CD4-positive, alpha-beta T cell (primary cell): ENCODE measurements at regions not wholly inside any gene's neighbourhood (a gene's known extent, or its start where the extent isn't known, plus 50 kb on each side); places are given as distances from the start of the nearest gene placed in this dataset.

ENCODE experiments used
- ATAC-seq: fragments of 200-7000 bp; cut with Tn5 transposase; one replicate; pipeline ENCODE4 v1.10.0; 2022; ENCODE audit warnings: mild to moderate bottlenecking; ENCODE audit not compliant: poor library complexity
- CTCF ChIA-PET: fragments of 350-600 bp; sonication (Branson Sonifier 250); formaldehyde crosslinking; loops from one replicate; lab custom pipeline; 2021; ENCODE audit warnings: antibody characterized with exemption, inconsistent platforms; lab: Charles Lee
- POLR2A ChIA-PET: fragments of 350-600 bp; sonication (Branson Sonifier 250); formaldehyde crosslinking; loops from one replicate; lab custom pipeline; 2021; ENCODE audit warnings: antibody characterized with exemption, inconsistent platforms; lab: Charles Lee
- DNase-seq, 14 experiments: peaks; one replicate each; pipeline ENCODE4 v3.0.0-alpha.2; 2013 to 2020; ENCODE audit warnings: mixed read lengths in 2 of 14
- H3K27ac ChIP-seq, 2 donors: one replicate each; pipeline versions ENCODE4 v1.5.1 to v1.7.0; 2013; ENCODE audit warnings: low read length in 2 of 2, low read depth in 1 of 2, mild to moderate bottlenecking in 1 of 2
- H3K27me3 ChIP-seq, 2 experiments: 1 replicate in 1 of 2; 2 replicates in 1 of 2; pipeline versions ENCODE4 v1.6.1 to v1.7.0; 2013; ENCODE audit warnings: low read length in 2 of 2, control low read depth in 1 of 2, mild to moderate bottlenecking in 1 of 2, moderate library complexity in 1 of 2; ENCODE audit not compliant: insufficient read depth in 2 of 2, control insufficient read depth in 1 of 2
- H3K36me3 ChIP-seq: one replicate; pipeline ENCODE4 v1.6.1; 2013; ENCODE audit warnings: low read length, control low read depth; ENCODE audit not compliant: insufficient read depth
- H3K4me1 ChIP-seq: one replicate; pipeline ENCODE4 v1.6.1; 2013; ENCODE audit warnings: low read length, control low read depth; ENCODE audit not compliant: insufficient read depth
- H3K4me3 ChIP-seq: one replicate; pipeline ENCODE4 v1.5.1; 2013; ENCODE audit warnings: mild to moderate bottlenecking, low read length, moderate library complexity
- H3K9me3 ChIP-seq, 2 experiments: 1 replicate in 1 of 2; 2 replicates in 1 of 2; pipeline versions ENCODE4 v1.6.1 to v1.7.0; 2013; ENCODE audit warnings: low read length in 2 of 2, mild to moderate bottlenecking in 2 of 2, control low read depth in 1 of 2, moderate library complexity in 1 of 2; ENCODE audit not compliant: control insufficient read depth in 1 of 2, insufficient read depth in 1 of 2
- H3K27ac Mint-ChIP-seq: one replicate; pipeline ENCODE4 v1.8.0; 2020; ENCODE audit warnings: mixed read lengths
- H3K27me3 Mint-ChIP-seq: one replicate; pipeline ENCODE4 v1.8.0; 2021; ENCODE audit warnings: mixed read lengths
- H3K36me3 Mint-ChIP-seq: one replicate; pipeline ENCODE4 v1.8.0; 2021; ENCODE audit warnings: low read depth, mixed read lengths
- H3K4me1 Mint-ChIP-seq: one replicate; pipeline ENCODE4 v1.8.0; 2021; ENCODE audit warnings: low read depth, mixed read lengths
- H3K4me3 Mint-ChIP-seq: one replicate; pipeline ENCODE4 v1.8.0; 2020; ENCODE audit warnings: mild to moderate bottlenecking, mixed read lengths
- H3K9me3 Mint-ChIP-seq: one replicate; pipeline ENCODE4 v1.8.0; 2020; ENCODE audit warnings: mixed read lengths
- intact Hi-C, 2 experiments: fragments of 100-400 bp; cut with DNase I in 1 of 2; cut with micrococcal nuclease in 1 of 2; formaldehyde crosslinking; loops; one replicate each; pipeline versions ENCODE4 v1.15.1 to v1.9.0; 2023 to 2025; cut with DNase I, micrococcal nuclease
- TF ChIP-seq, protein P1 (sequence below): fragments of 200-600 bp; IDR thresholded peaks from one replicate; pipeline ENCODE4 v1.8.0; 2022; ENCODE audit warnings: antibody characterized with exemption, mild to moderate bottlenecking

GRCh38 chr13:67416047-67416925 lies 186.2 kb upstream of the PCDH9 start:
- Mint-ChIP-seq H3K27ac (no peak overlapping the region), H3K4me1 (no peaks in the 10 kb centered on the region), H3K9me3 (peaks cover 2% of the 10 kb centered on the region), H3K27me3 (no peaks in the 10 kb centered on the region), H3K36me3 (no peaks in the 10 kb centered on the region), H3K4me3 (no peak overlapping the region)
- Histone ChIP-seq H3K4me3 (no peak overlapping the region), H3K27me3 (no peaks in the 10 kb centered on the region), H3K27ac (no peak overlapping the region), H3K4me1 (no peaks in the 10 kb centered on the region), H3K9me3 (peaks cover 0 to 5% of the 10 kb centered on the region in 2 experiments), H3K36me3 (no peaks in the 10 kb centered on the region)
- CTCF ChIA-PET = no interaction called here
- TF ChIP-seq, protein P1, sequence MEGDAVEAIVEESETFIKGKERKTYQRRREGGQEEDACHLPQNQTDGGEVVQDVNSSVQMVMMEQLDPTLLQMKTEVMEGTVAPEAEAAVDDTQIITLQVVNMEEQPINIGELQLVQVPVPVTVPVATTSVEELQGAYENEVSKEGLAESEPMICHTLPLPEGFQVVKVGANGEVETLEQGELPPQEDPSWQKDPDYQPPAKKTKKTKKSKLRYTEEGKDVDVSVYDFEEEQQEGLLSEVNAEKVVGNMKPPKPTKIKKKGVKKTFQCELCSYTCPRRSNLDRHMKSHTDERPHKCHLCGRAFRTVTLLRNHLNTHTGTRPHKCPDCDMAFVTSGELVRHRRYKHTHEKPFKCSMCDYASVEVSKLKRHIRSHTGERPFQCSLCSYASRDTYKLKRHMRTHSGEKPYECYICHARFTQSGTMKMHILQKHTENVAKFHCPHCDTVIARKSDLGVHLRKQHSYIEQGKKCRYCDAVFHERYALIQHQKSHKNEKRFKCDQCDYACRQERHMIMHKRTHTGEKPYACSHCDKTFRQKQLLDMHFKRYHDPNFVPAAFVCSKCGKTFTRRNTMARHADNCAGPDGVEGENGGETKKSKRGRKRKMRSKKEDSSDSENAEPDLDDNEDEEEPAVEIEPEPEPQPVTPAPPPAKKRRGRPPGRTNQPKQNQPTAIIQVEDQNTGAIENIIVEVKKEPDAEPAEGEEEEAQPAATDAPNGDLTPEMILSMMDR = no peak
- POLR2A ChIA-PET = no interaction called here
- ATAC-seq (no peak), DNase-seq (no peak)
- intact Hi-C loops = no loop called here

DNA sequence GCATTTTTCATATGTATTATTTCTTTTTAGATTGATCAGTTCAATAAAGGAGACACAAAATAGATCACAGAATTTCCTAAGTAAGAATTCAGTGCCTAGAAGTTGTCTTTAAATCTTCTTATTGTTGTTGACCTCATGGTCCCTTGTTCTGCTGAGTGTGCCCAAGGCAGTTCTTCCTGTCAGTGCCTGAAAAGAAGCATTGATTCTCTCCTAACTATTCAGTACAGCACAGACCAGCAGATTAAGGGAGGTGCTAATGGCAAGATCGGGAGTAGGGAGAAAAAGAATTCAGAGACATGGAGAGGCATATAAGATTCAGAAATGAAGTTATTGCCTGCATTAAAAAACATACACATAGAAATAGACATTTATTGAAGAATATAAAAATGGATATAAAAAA lies 180.5 kb upstream of the PCDH9 start:
- H3K27me3 ChIP-seq = no peaks in the 10 kb centered on the region
- no peak overlapping the region for H3K27ac Mint-ChIP-seq

GRCh38 chr13:67408798-67409197 lies 178.7 kb upstream of the PCDH9 start:
- H3K27ac Mint-ChIP-seq = no peak overlapping the region
- no peaks in the 10 kb centered on the region for H3K9me3 Mint-ChIP-seq
- no peaks in the 10 kb centered on the region for H3K27me3 Mint-ChIP-seq
- Histone ChIP-seq H3K4me1 (no peaks in the 10 kb centered on the region), H3K27ac (no peak overlapping the region), H3K27me3 (no peaks in the 10 kb centered on the region), H3K4me3 (no peak overlapping the region), H3K9me3 (peaks cover 0 to 4% of the 10 kb centered on the region in 2 experiments), H3K36me3 (no peaks in the 10 kb centered on the region)
- no peak for ATAC-seq
- CTCF ChIA-PET = no interaction called here
- no peaks in the 10 kb centered on the region for H3K4me1 Mint-ChIP-seq
- H3K36me3 Mint-ChIP-seq = no peaks in the 10 kb centered on the region
- intact Hi-C loops = no loop called here
- H3K4me3 Mint-ChIP-seq = no peak overlapping the region
- TF ChIP-seq, protein P1 = no peak
- POLR2A ChIA-PET = no interaction called here
- DNase-seq = peak in 1 of 14 experiments; percentile 14

More for the DNA sequence above, 180.5 kb upstream of the PCDH9 start:
- POLR2A ChIA-PET = no interaction called here
- Mint-ChIP-seq H3K27me3 (no peaks in the 10 kb centered on the region), H3K4me1 (no peaks in the 10 kb centered on the region), H3K4me3 (no peak overlapping the region), H3K36me3 (no peaks in the 10 kb centered on the region), H3K9me3 (no peaks in the 10 kb centered on the region)
- DNase-seq (no peak), ATAC-seq (no peak)
- Histone ChIP-seq H3K4me3 (no peak overlapping the region), H3K36me3 (no peaks in the 10 kb centered on the region), H3K27ac (no peak overlapping the region), H3K4me1 (no peaks in the 10 kb centered on the region), H3K9me3 (peaks cover 0 to 4% of the 10 kb centered on the region in 2 experiments)
- intact Hi-C loops = no loop called here
- TF ChIP-seq, protein P1 = no peak
- CTCF ChIA-PET = no interaction called here
